ENCODE measurements at regions not wholly inside any gene's neighbourhood (a gene's known extent, or its start where the extent isn't known, plus 50 kb on each side); places are given as distances from the start of the nearest gene placed in this dataset.

GRCh38 chr11:70624598-70624993 lies 226.3 kb downstream of the CTTN start:
- ChIA-PET CTCF (ENCODE audit: low intra/inter-chr PET ratio, low total read pairs) (no interaction called here), POLR2A (no interaction called here)
- no peak overlapping the region for H3K4me2 ChIP-seq (ENCODE audit: low read depth, low read length)
- no peak for ATAC-seq
- no peaks in the 10 kb centered on the region for H3K27me3 ChIP-seq (ENCODE audit: control insufficient read depth in 1 of 2, insufficient read depth in 2 of 2, low read length in 2 of 2)
- H3K4me3 ChIP-seq (replicated peaks in 1 of 3; ENCODE audit: insufficient read depth in 1 of 3, low read depth in 2 of 3, low read length in 3 of 3) = no peak overlapping the region
- FAIRE-seq = no peak
- no peak overlapping the region for H2AFZ ChIP-seq (ENCODE audit: low read length)
- no TSS peak for BruUV-seq (replicated peaks)
- H4K20me1 ChIP-seq (ENCODE audit: insufficient read depth, low read length) = peaks cover 4% of the 10 kb centered on the region; the same call in 1 of the 2 replicates
- no peak overlapping the region for H3K9ac ChIP-seq (ENCODE audit: insufficient read depth, low read depth, low read length)
- DNase-seq (ENCODE audit: low spot score) = no peak
- no peaks in the 10 kb centered on the region for H3K36me3 ChIP-seq (replicated peaks in 1 of 2; ENCODE audit: control insufficient read depth in 1 of 2, insufficient read depth in 2 of 2, low read length in 2 of 2)
- H3K79me2 ChIP-seq (ENCODE audit: insufficient read depth, low read length) = no peaks in the 10 kb centered on the region
- WGBS (ENCODE audit: low lambda C conversion rate) = 81% methylated on average over 4 of the region's 10 CpGs
- intact Hi-C loops (cut with micrococcal nuclease; ENCODE audit: unreplicated experiment) = no loop called here
- no peak for TF ChIP-seq TEAD3 (CRISPR knock-in tag; optimal IDR thresholded peaks at IDR 0.05; ENCODE audit: borderline replicate concordance)
- TF ChIP-seq ZNF30 (CRISPR knock-in tag; IDR thresholded peaks at IDR 0.05) = no peak
- no peak for TF ChIP-seq ZSCAN31 (CRISPR knock-in tag; IDR thresholded peaks at IDR 0.05; ENCODE audit: low read depth)
- TF ChIP-seq ZMYM4 (CRISPR knock-in tag; IDR thresholded peaks at IDR 0.05) = no peak
- TF ChIP-seq BCL3 (CRISPR knock-in tag; IDR thresholded peaks at IDR 0.05) = no peak
- TF ChIP-seq ZNF790 (CRISPR knock-in tag; IDR thresholded peaks at IDR 0.05; ENCODE audit: borderline replicate concordance) = no peak
- TF ChIP-seq ZFAT (CRISPR knock-in tag; conservative IDR thresholded peaks at IDR 0.05) = no peak
- TF ChIP-seq ATF1 (CRISPR knock-in tag; IDR thresholded peaks at IDR 0.05) = no peak
- TF ChIP-seq KMT2A (CRISPR knock-in tag; IDR thresholded peaks at IDR 0.05) = no peak
- no peak for TF ChIP-seq ZNF451 (CRISPR knock-in tag; IDR thresholded peaks at IDR 0.05)
- TF ChIP-seq, protein P1, sequence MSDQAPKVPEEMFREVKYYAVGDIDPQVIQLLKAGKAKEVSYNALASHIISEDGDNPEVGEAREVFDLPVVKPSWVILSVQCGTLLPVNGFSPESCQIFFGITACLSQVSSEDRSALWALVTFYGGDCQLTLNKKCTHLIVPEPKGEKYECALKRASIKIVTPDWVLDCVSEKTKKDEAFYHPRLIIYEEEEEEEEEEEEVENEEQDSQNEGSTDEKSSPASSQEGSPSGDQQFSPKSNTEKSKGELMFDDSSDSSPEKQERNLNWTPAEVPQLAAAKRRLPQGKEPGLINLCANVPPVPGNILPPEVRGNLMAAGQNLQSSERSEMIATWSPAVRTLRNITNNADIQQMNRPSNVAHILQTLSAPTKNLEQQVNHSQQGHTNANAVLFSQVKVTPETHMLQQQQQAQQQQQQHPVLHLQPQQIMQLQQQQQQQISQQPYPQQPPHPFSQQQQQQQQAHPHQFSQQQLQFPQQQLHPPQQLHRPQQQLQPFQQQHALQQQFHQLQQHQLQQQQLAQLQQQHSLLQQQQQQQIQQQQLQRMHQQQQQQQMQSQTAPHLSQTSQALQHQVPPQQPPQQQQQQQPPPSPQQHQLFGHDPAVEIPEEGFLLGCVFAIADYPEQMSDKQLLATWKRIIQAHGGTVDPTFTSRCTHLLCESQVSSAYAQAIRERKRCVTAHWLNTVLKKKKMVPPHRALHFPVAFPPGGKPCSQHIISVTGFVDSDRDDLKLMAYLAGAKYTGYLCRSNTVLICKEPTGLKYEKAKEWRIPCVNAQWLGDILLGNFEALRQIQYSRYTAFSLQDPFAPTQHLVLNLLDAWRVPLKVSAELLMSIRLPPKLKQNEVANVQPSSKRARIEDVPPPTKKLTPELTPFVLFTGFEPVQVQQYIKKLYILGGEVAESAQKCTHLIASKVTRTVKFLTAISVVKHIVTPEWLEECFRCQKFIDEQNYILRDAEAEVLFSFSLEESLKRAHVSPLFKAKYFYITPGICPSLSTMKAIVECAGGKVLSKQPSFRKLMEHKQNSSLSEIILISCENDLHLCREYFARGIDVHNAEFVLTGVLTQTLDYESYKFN (CRISPR knock-in tag; conservative IDR thresholded peaks at IDR 0.05) = no peak
- TF ChIP-seq, protein P2, sequence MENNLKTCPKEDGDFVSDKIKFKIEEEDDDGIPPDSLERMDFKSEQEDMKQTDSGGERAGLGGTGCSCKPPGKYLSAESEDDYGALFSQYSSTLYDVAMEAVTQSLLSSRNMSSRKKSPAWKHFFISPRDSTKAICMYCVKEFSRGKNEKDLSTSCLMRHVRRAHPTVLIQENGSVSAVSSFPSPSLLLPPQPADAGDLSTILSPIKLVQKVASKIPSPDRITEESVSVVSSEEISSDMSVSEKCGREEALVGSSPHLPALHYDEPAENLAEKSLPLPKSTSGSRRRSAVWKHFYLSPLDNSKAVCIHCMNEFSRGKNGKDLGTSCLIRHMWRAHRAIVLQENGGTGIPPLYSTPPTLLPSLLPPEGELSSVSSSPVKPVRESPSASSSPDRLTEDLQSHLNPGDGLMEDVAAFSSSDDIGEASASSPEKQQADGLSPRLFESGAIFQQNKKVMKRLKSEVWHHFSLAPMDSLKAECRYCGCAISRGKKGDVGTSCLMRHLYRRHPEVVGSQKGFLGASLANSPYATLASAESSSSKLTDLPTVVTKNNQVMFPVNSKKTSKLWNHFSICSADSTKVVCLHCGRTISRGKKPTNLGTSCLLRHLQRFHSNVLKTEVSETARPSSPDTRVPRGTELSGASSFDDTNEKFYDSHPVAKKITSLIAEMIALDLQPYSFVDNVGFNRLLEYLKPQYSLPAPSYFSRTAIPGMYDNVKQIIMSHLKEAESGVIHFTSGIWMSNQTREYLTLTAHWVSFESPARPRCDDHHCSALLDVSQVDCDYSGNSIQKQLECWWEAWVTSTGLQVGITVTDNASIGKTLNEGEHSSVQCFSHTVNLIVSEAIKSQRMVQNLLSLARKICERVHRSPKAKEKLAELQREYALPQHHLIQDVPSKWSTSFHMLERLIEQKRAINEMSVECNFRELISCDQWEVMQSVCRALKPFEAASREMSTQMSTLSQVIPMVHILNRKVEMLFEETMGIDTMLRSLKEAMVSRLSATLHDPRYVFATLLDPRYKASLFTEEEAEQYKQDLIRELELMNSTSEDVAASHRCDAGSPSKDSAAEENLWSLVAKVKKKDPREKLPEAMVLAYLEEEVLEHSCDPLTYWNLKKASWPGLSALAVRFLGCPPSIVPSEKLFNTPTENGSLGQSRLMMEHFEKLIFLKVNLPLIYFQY (CRISPR knock-in tag; IDR thresholded peaks at IDR 0.05; ENCODE audit: borderline replicate concordance) = no peak
- TF ChIP-seq MIER2 (CRISPR knock-in tag; IDR thresholded peaks at IDR 0.05) = no peak
- no peak for TF ChIP-seq LCORL (IDR thresholded peaks at IDR 0.05)
- no peak for TF ChIP-seq LCORL (CRISPR knock-in tag; IDR thresholded peaks at IDR 0.05)
- no peak for TF ChIP-seq ZFP62 (CRISPR knock-in tag; IDR thresholded peaks at IDR 0.05)
- TF ChIP-seq TCF7L2 (IDR thresholded peaks at IDR 0.05; ENCODE audit: low read depth, low read length) = no peak
- H3K4me1 ChIP-seq (ENCODE audit: insufficient read depth, low read length) = peaks cover 21% of the 10 kb centered on the region
- in situ Hi-C loops (cut with HindIII; ENCODE audit: extremely low pct_ligation_motif_present, low pct_unique_long_range_greater_than_20kb) = no loop called here
- H3K9me3 ChIP-seq (ENCODE audit: low read length) = no peaks in the 10 kb centered on the region; the same call in 1 of the 2 replicates
- H3K27ac ChIP-seq (ENCODE audit: extremely low read length, insufficient read depth, low read length) = no peak overlapping the region
